B cell (primary cell): ENCODE measurements at regions not wholly inside any gene's neighbourhood (a gene's known extent, or its start where the extent isn't known, plus 50 kb on each side); places are given as distances from the start of the nearest gene placed in this dataset.

Experiments used
- ATAC-seq: fragments of 200-7000 bp; cut with Tn5 transposase; one replicate; pipeline ENCODE4 v1.10.0; 2021; ENCODE audit warnings: low read depth, mild to moderate bottlenecking, moderate number of reproducible peaks, moderate library complexity
- CTCF ChIA-PET: fragments of 350-600 bp; sonication (Branson Sonifier 250); formaldehyde crosslinking; loops from one replicate; lab custom pipeline; 2021; ENCODE audit warnings: antibody characterized with exemption, inconsistent platforms; lab: Charles Lee
- POLR2A ChIA-PET: fragments of 350-600 bp; sonication (Branson Sonifier 250); formaldehyde crosslinking; loops from one replicate; lab custom pipeline; 2021; ENCODE audit warnings: antibody characterized with exemption; lab: Charles Lee
- DNase-seq: peaks from one replicate; pipeline ENCODE4 v3.0.0; 2013
- H2AFZ ChIP-seq: 2 replicates; pipeline ENCODE4 v1.6.1; 2012; ENCODE audit warnings: mild to moderate bottlenecking, low read depth, low read length; ENCODE audit not compliant: insufficient read depth, poor library complexity, severe bottlenecking
- H3K27ac ChIP-seq, 2 donors: 1 replicate in 1 of 2; 2 replicates in 1 of 2; pipeline ENCODE4 v1.5.1; 2012 to 2013; ENCODE audit warnings: low read length in 2 of 2, mild to moderate bottlenecking in 2 of 2, moderate library complexity in 1 of 2
- H3K27me3 ChIP-seq, 4 experiments: fragments of 200-600 bp in 1 of 4; sonication (generic) in 1 of 4; replicated peaks in 1 of 4; 1 replicate in 2 of 4; 2 replicates in 2 of 4; pipeline versions ENCODE4 v1.6.1 to v1.7.0; 2013 to 2016; ENCODE audit warnings: low read length in 3 of 4, mild to moderate bottlenecking in 2 of 4, mixed read lengths in 1 of 4, moderate library complexity in 1 of 4; ENCODE audit not compliant: insufficient read depth in 4 of 4, control insufficient read depth in 3 of 4; ENCODE audit errors: control extremely low read depth in 1 of 4
- H3K36me3 ChIP-seq, 2 experiments: replicated peaks in 1 of 2; 1 replicate in 1 of 2; 2 replicates in 1 of 2; pipeline versions ENCODE4 v1.6.1 to v1.7.1; 2013; ENCODE audit warnings: low read length in 1 of 2; ENCODE audit not compliant: insufficient read depth in 2 of 2, control insufficient read depth in 1 of 2; ENCODE audit errors: control extremely low read depth in 1 of 2, extremely low read depth in 1 of 2
- H3K4me1 ChIP-seq, 2 donors: fragments of 200-600 bp in 1 of 2; sonication (generic) in 1 of 2; 1 replicate in 1 of 2; 2 replicates in 1 of 2; pipeline versions ENCODE4 v1.5.1 to v1.6.1; 2013 to 2017; ENCODE audit warnings: low read length in 2 of 2; ENCODE audit not compliant: control insufficient read depth in 2 of 2, insufficient read depth in 2 of 2
- H3K4me2 ChIP-seq: replicated peaks from 2 replicates; pipeline ENCODE3; 2012; ENCODE audit warnings: mild to moderate bottlenecking, low read depth, low read length; ENCODE audit not compliant: poor library complexity, severe bottlenecking
- H3K4me3 ChIP-seq, 5 experiments: fragments of 200-600 bp in 1 of 5; sonication (generic) in 1 of 5; 1 replicate in 3 of 5; 2 replicates in 2 of 5; pipeline versions ENCODE4 v1.5.1 to v1.7.0; 2011 to 2016; ENCODE audit warnings: low read length in 4 of 5, mild to moderate bottlenecking in 4 of 5, low read depth in 2 of 5, control low read depth in 1 of 5, moderate library complexity in 1 of 5; ENCODE audit not compliant: insufficient read depth in 1 of 5; ENCODE audit errors: control extremely low read depth in 1 of 5, extremely low read depth in 1 of 5
- H3K79me2 ChIP-seq: fragments of 200-600 bp; sonication (generic); one replicate; pipeline ENCODE4 v1.6.0; 2016; ENCODE audit warnings: low read length; ENCODE audit not compliant: control insufficient read depth, insufficient read depth
- H3K9ac ChIP-seq: fragments of 200-600 bp; sonication (generic); 2 replicates; pipeline ENCODE4 v1.6.1; 2017; ENCODE audit warnings: mild to moderate bottlenecking, low read length, moderate library complexity
- H3K9me3 ChIP-seq, 3 donors: one replicate each; pipeline versions ENCODE4 v1.6.1 to v1.7.1; 2013; ENCODE audit warnings: low read length in 2 of 3; ENCODE audit not compliant: control insufficient read depth in 2 of 3, insufficient read depth in 1 of 3; ENCODE audit errors: control extremely low read depth in 1 of 3
- H4K20me1 ChIP-seq: 2 replicates; pipeline ENCODE4 v1.6.0; 2012; ENCODE audit warnings: mild to moderate bottlenecking, low read length; ENCODE audit not compliant: insufficient read depth, control insufficient read depth, poor library complexity, severe bottlenecking
- H3K27ac Mint-ChIP-seq: one replicate; pipeline ENCODE4 v1.8.0; 2021; ENCODE audit warnings: mixed read lengths
- H3K27me3 Mint-ChIP-seq: one replicate; pipeline ENCODE4 v1.8.0; 2021; ENCODE audit warnings: mixed read lengths
- H3K4me1 Mint-ChIP-seq: one replicate; pipeline ENCODE4 v1.8.0; 2021; ENCODE audit warnings: mixed read lengths
- H3K4me3 Mint-ChIP-seq: one replicate; pipeline ENCODE4 v1.8.0; 2021; ENCODE audit warnings: mixed read lengths
- H3K9me3 Mint-ChIP-seq: one replicate; pipeline ENCODE4 v1.8.0; 2022; ENCODE audit warnings: mixed read lengths; ENCODE audit not compliant: insufficient read depth
- CTCF ChIP-seq: fragments of 200-600 bp; IDR thresholded peaks from one replicate; pipeline ENCODE4 v1.8.0; 2022; ENCODE audit warnings: antibody characterized with exemption, mild to moderate bottlenecking
- EZH2 ChIP-seq: IDR thresholded peaks from 2 replicates; pipeline ENCODE4 v1.6.1; 2012; ENCODE audit warnings: borderline replicate concordance, low read depth, mild to moderate bottlenecking, moderate library complexity, low read length; ENCODE audit not compliant: insufficient read depth, poor library complexity, severe bottlenecking
- WGBS: methylation state at CpG from one replicate; pipeline ENCODE4 v1.1.5; 2013; ENCODE audit warnings: missing lambda C conversion rate; ENCODE audit not compliant: insufficient coverage; 5-methylcytosine and 5-hydroxymethylcytosine counted together
- intact Hi-C: fragments of 100-400 bp; cut with micrococcal nuclease; formaldehyde crosslinking; loops from one replicate; pipeline ENCODE4 v1.10.0; 2022

GRCh38 chr9:90476058-90476457 is 166.6 kb downstream of the DIRAS2 start:
- no peaks in the 10 kb centered on the region for H3K4me1 ChIP-seq
- no peaks in the 10 kb centered on the region for H3K36me3 ChIP-seq
- TF ChIP-seq CTCF = no peak
- TF ChIP-seq EZH2 = no peak
- H3K27me3 ChIP-seq = no peaks in the 10 kb centered on the region
- H2AFZ ChIP-seq = no peak overlapping the region
- no peaks in the 10 kb centered on the region for H4K20me1 ChIP-seq
- Mint-ChIP-seq H3K27ac (no peak overlapping the region), H3K4me1 (no peaks in the 10 kb centered on the region), H3K4me3 (no peak overlapping the region), H3K9me3 (no peaks in the 10 kb centered on the region), H3K27me3 (no peaks in the 10 kb centered on the region)
- DNase-seq = no peak
- ChIA-PET CTCF (no interaction called here), POLR2A (no interaction called here)
- no peak overlapping the region for H3K4me3 ChIP-seq
- no peak overlapping the region for H3K4me2 ChIP-seq
- no peaks in the 10 kb centered on the region for H3K79me2 ChIP-seq
- H3K9ac ChIP-seq = no peak overlapping the region
- intact Hi-C loops = no loop called here
- no peak overlapping the region for H3K27ac ChIP-seq
- no peaks in the 10 kb centered on the region for H3K9me3 ChIP-seq
- ATAC-seq = no peak

- Histone ChIP-seq H3K9me3 (no peaks in the 10 kb centered on the region), H3K9ac (no peak overlapping the region), H2AFZ (no peak overlapping the region), H3K27me3 (no peaks in the 10 kb centered on the region), H3K36me3 (no peaks in the 10 kb centered on the region), H4K20me1 (no peaks in the 10 kb centered on the region), H3K27ac (no peak overlapping the region), H3K79me2 (no peaks in the 10 kb centered on the region), H3K4me3 (no peak overlapping the region), H3K4me2 (no peak overlapping the region), H3K4me1 (no peaks in the 10 kb centered on the region)
- Mint-ChIP-seq H3K27me3 (no peaks in the 10 kb centered on the region), H3K4me3 (no peak overlapping the region), H3K9me3 (no peaks in the 10 kb centered on the region), H3K4me1 (no peaks in the 10 kb centered on the region), H3K27ac (no peak overlapping the region)
- no peak for DNase-seq
- TF ChIP-seq EZH2 = no peak
- ATAC-seq = no peak
- 78% methylated on average over 1 of the region's 2 CpGs for WGBS
- ChIA-PET CTCF (no interaction called here), POLR2A (no interaction called here)
- intact Hi-C loops = no loop called here
These were observed 165.1 kb downstream of the DIRAS2 start for GRCh38 chr9:90477535-90477934.
